Mesodermal cell (in vitro differentiated cells): ENCODE measurements at regions not wholly inside any gene's neighbourhood (a gene's known extent, or its start where the extent isn't known, plus 50 kb on each side); places are given as distances from the start of the nearest gene placed in this dataset.

ENCODE experiments used
- H3K27ac ChIP-seq: 2 replicates; pipeline ENCODE4 v1.7.0; 2013; ENCODE audit warnings: mild to moderate bottlenecking, low read depth, low read length, moderate library complexity; ENCODE audit not compliant: severe bottlenecking
- H3K36me3 ChIP-seq: 2 replicates; pipeline ENCODE4 v1.7.1; 2013; ENCODE audit warnings: mild to moderate bottlenecking, low read length, moderate library complexity; ENCODE audit not compliant: control insufficient read depth, insufficient read depth
- H3K4me1 ChIP-seq: one replicate; pipeline ENCODE4 v1.7.1; 2013; ENCODE audit warnings: mild to moderate bottlenecking, low read length; ENCODE audit not compliant: insufficient read depth, control insufficient read depth, poor library complexity, severe bottlenecking
- H3K4me3 ChIP-seq: 2 replicates; pipeline ENCODE4 v1.7.0; 2013; ENCODE audit warnings: low read length, control low read depth, mild to moderate bottlenecking; ENCODE audit not compliant: insufficient read depth, poor library complexity, severe bottlenecking; ENCODE audit errors: extremely low read depth
- H3K9me3 ChIP-seq: 2 replicates; pipeline ENCODE4 v1.7.1; 2013; ENCODE audit warnings: mild to moderate bottlenecking, low read length, moderate library complexity; ENCODE audit not compliant: control insufficient read depth
- WGBS, 2 experiments: methylation state at CpG; one replicate each; pipeline ENCODE4 v1.1.5; 2013; ENCODE audit warnings: missing lambda C conversion rate in 2 of 2; ENCODE audit not compliant: insufficient coverage in 2 of 2; 5-methylcytosine and 5-hydroxymethylcytosine counted together

GRCh38 chr9:129331772-129332500, 153.9 kb upstream of the IER5L start:
- Histone ChIP-seq H3K4me1 (peaks cover 20% of the 10 kb centered on the region), H3K9me3 (peaks cover 12% of the 10 kb centered on the region), H3K27ac (no peak overlapping the region), H3K4me3 (no peak overlapping the region), H3K36me3 (no peaks in the 10 kb centered on the region)
- 94% methylated on average over 10 to 12 of the region's 13 CpGs for WGBS, 2 experiments

- H3K36me3 ChIP-seq: no peaks in the 10 kb centered on the region
- 97 to 99% methylated on average over 3 to 4 of the region's 4 CpGs for WGBS, 2 experiments
- H3K4me3 ChIP-seq: no peak overlapping the region
- H3K27ac ChIP-seq: no peak overlapping the region
- H3K9me3 ChIP-seq: peaks cover 12% of the 10 kb centered on the region
- H3K4me1 ChIP-seq: peaks cover 15% of the 10 kb centered on the region
Observed at GRCh38 chr9:129331493-129331765, 153.4 kb upstream of the IER5L start.

GRCh38 chr9:129330711-129331492, 152.8 kb upstream of the IER5L start:
- H3K27ac ChIP-seq: no peak overlapping the region
- H3K4me1 ChIP-seq: peaks cover 13% of the 10 kb centered on the region
- H3K4me3 ChIP-seq: no peak overlapping the region
- WGBS, 2 experiments: 100% methylated on average over 2 to 3 of the region's 4 CpGs
- no peaks in the 10 kb centered on the region for H3K36me3 ChIP-seq
- peaks cover 12% of the 10 kb centered on the region for H3K9me3 ChIP-seq

GRCh38 chr9:129328355-129329042, 150.4 kb upstream of the IER5L start:
- Histone ChIP-seq H3K9me3 (peaks cover 12% of the 10 kb centered on the region), H3K36me3 (no peaks in the 10 kb centered on the region), H3K4me1 (peaks cover 7% of the 10 kb centered on the region), H3K27ac (no peak overlapping the region), H3K4me3 (no peak overlapping the region)
- 90 to 95% methylated on average over 8 of the region's 13 CpGs for WGBS, 2 experiments

GRCh38 chr9:129327552-129328328, 149.7 kb upstream of the IER5L start:
- Histone ChIP-seq H3K36me3 (no peaks in the 10 kb centered on the region), H3K4me3 (no peak overlapping the region), H3K4me1 (peaks cover 15% of the 10 kb centered on the region), H3K9me3 (peaks cover 12% of the 10 kb centered on the region), H3K27ac (no peak overlapping the region)
- 86 to 91% methylated on average over 6 to 7 of the region's 9 CpGs for WGBS, 2 experiments

- Histone ChIP-seq H3K4me1 (peaks cover 21% of the 10 kb centered on the region), H3K36me3 (no peaks in the 10 kb centered on the region), H3K27ac (no peak overlapping the region), H3K4me3 (no peak overlapping the region), H3K9me3 (peaks cover 12% of the 10 kb centered on the region)
- 88 to 97% methylated on average over 9 to 12 of the region's 13 CpGs for WGBS, 2 experiments
Observed at GRCh38 chr9:129326061-129327005, 148.3 kb upstream of the IER5L start.

- 85 to 88% methylated on average over 7 of the region's 7 CpGs for WGBS, 2 experiments
- no peaks in the 10 kb centered on the region for H3K36me3 ChIP-seq
- peaks cover under 1% of the 10 kb centered on the region for H3K9me3 ChIP-seq
- H3K4me1 ChIP-seq: peaks cover 34% of the 10 kb centered on the region
- no peak overlapping the region for H3K4me3 ChIP-seq
- no peak overlapping the region for H3K27ac ChIP-seq
Observed at GRCh38 chr9:129324808-129325502, 146.9 kb upstream of the IER5L start.

GRCh38 chr9:129323999-129324553, 146.0 kb upstream of the IER5L start:
- Histone ChIP-seq H3K36me3 (no peaks in the 10 kb centered on the region), H3K4me1 (peaks cover 41% of the 10 kb centered on the region), H3K4me3 (no peak overlapping the region), H3K27ac (peak overlapping the region; percentile 49), H3K9me3 (no peaks in the 10 kb centered on the region)
- 92 to 94% methylated on average over 10 to 11 of the region's 13 CpGs for WGBS, 2 experiments

- WGBS, 2 experiments: 69 to 87% methylated on average over 5 of the region's 6 CpGs
- no peaks in the 10 kb centered on the region for H3K36me3 ChIP-seq
- H3K4me1 ChIP-seq: peaks cover 41% of the 10 kb centered on the region
- peak overlapping the region; percentile 49 for H3K27ac ChIP-seq
- no peaks in the 10 kb centered on the region for H3K9me3 ChIP-seq
- H3K4me3 ChIP-seq: no peak overlapping the region
Observed at GRCh38 chr9:129323376-129323998, 145.4 kb upstream of the IER5L start.
